ENCODE measurements at regions not wholly inside any gene's neighbourhood (a gene's known extent, or its start where the extent isn't known, plus 50 kb on each side); places are given as distances from the start of the nearest gene placed in this dataset.

- no peak overlapping the region for H3K4me2 ChIP-seq
- no peak overlapping the region for H3K4me3 ChIP-seq (ENCODE audit: low read depth in 2 of 2, low read length in 1 of 2)
- no peaks in the 10 kb centered on the region for H3F3A ChIP-seq (replicated peaks; ENCODE audit: insufficient read depth)
- 37% methylated on average over 5 of the region's 5 CpGs for WGBS (ENCODE audit: low lambda C conversion rate)
- H3K27me3 ChIP-seq (ENCODE audit: insufficient read depth) = no peaks in the 10 kb centered on the region; the same call in 1 of the 2 replicates
- no peaks in the 10 kb centered on the region for H3K36me3 ChIP-seq (replicated peaks in 1 of 2; ENCODE audit: control insufficient read depth in 1 of 2, insufficient read depth in 2 of 2, low read length in 1 of 2)
- H3K9me2 ChIP-seq = no peaks in the 10 kb centered on the region
- no peak overlapping the region for H2AFZ ChIP-seq (ENCODE audit: low read depth)
- no peak for DNase-seq
- H3K9ac ChIP-seq = no peak overlapping the region
- ChIA-PET CTCF (interaction anchor here (0.5 to 5.7 kb wide), 14 partner anchors 16 to 1016 kb away, joined by 3 to 105 read pairs (median 4); no protein-coding TSS in a partner anchor), POLR2A (no interaction called here)
- H4K20me1 ChIP-seq (ENCODE audit: insufficient read depth) = no peaks in the 10 kb centered on the region
- H3K79me2 ChIP-seq (ENCODE audit: insufficient read depth) = no peaks in the 10 kb centered on the region
- no peak overlapping the region for H3K27ac ChIP-seq (ENCODE audit: low read depth in 2 of 2, low read length in 1 of 2)
- H3K9me3 ChIP-seq = no peaks in the 10 kb centered on the region
- H3K4me1 ChIP-seq (ENCODE audit: control insufficient read depth in 1 of 2, insufficient read depth in 2 of 2, low read depth in 1 of 2, low read length in 1 of 2) = peaks cover 0 to 9% of the 10 kb centered on the region in 2 experiments; a peak in 1 of 4 replicates
- TF ChIP-seq, protein P1, sequence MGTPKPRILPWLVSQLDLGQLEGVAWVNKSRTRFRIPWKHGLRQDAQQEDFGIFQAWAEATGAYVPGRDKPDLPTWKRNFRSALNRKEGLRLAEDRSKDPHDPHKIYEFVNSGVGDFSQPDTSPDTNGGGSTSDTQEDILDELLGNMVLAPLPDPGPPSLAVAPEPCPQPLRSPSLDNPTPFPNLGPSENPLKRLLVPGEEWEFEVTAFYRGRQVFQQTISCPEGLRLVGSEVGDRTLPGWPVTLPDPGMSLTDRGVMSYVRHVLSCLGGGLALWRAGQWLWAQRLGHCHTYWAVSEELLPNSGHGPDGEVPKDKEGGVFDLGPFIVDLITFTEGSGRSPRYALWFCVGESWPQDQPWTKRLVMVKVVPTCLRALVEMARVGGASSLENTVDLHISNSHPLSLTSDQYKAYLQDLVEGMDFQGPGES (IDR thresholded peaks at IDR 0.05; ENCODE audit: low read depth, low read length) = no peak
- TF ChIP-seq RCOR1 (IDR thresholded peaks at IDR 0.05; ENCODE audit: low read length) (no peak), FOXM1 (IDR thresholded peaks at IDR 0.05; ENCODE audit: low read depth) (no peak), ELF1 (IDR thresholded peaks at IDR 0.05) (no peak), YY1 (IDR thresholded peaks at IDR 0.05; ENCODE audit: low read depth) (no peak), CHD2 (IDR thresholded peaks at IDR 0.05; ENCODE audit: low read length, partially characterized antibody) (no peak), FOXJ3 (CRISPR knock-in tag; IDR thresholded peaks at IDR 0.05) (no peak), JUND (IDR thresholded peaks at IDR 0.05) (no peak), MXI1 (IDR thresholded peaks at IDR 0.05; ENCODE audit: low read depth, low read length) (no peak), GATA2 (CRISPR knock-in tag; IDR thresholded peaks at IDR 0.05) (no peak), MEF2A (IDR thresholded peaks at IDR 0.05; ENCODE audit: borderline replicate concordance, low read depth) (no peak), USF2 (IDR thresholded peaks at IDR 0.05; ENCODE audit: borderline replicate concordance, low read depth, low read length) (no peak)
- TF ChIP-seq, protein P2, sequence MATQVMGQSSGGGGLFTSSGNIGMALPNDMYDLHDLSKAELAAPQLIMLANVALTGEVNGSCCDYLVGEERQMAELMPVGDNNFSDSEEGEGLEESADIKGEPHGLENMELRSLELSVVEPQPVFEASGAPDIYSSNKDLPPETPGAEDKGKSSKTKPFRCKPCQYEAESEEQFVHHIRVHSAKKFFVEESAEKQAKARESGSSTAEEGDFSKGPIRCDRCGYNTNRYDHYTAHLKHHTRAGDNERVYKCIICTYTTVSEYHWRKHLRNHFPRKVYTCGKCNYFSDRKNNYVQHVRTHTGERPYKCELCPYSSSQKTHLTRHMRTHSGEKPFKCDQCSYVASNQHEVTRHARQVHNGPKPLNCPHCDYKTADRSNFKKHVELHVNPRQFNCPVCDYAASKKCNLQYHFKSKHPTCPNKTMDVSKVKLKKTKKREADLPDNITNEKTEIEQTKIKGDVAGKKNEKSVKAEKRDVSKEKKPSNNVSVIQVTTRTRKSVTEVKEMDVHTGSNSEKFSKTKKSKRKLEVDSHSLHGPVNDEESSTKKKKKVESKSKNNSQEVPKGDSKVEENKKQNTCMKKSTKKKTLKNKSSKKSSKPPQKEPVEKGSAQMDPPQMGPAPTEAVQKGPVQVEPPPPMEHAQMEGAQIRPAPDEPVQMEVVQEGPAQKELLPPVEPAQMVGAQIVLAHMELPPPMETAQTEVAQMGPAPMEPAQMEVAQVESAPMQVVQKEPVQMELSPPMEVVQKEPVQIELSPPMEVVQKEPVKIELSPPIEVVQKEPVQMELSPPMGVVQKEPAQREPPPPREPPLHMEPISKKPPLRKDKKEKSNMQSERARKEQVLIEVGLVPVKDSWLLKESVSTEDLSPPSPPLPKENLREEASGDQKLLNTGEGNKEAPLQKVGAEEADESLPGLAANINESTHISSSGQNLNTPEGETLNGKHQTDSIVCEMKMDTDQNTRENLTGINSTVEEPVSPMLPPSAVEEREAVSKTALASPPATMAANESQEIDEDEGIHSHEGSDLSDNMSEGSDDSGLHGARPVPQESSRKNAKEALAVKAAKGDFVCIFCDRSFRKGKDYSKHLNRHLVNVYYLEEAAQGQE (IDR thresholded peaks at IDR 0.05; ENCODE audit: low read depth, low read length) = no peak
These were observed 317.6 kb upstream of the NCKAP5 start for GRCh38 chr2:133885847-133886246.
